GM21526 (cell line): ENCODE measurements at regions not wholly inside any gene's neighbourhood (a gene's known extent, or its start where the extent isn't known, plus 50 kb on each side); places are given as distances from the start of the nearest gene placed in this dataset.

Experiments used
- ATAC-seq: cut with Tn5 transposase; IDR thresholded peaks from one replicate; pipeline ENCODE4 v1.9.1; 2021; ENCODE audit warnings: moderate library complexity; ENCODE audit not compliant: unreplicated experiment, low FRiP score

DNA sequence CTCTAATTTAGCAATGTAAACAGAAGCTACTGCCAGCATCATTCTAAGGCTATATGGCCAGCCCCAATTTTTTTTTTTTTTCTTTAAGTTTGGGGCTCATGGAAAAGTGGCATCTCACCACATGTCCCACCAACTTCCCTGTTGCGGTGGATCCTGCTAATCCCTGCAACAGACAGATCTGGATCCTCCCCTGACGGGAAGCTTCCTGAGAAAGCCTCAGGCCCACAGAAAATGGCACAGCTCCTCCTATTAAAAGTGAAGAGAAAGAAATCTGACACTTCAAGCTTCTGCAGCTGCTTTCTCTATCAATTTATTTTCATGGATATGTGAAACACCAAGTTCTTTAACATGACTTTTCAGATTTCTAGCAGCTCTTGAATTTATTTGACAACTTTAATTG lies 433.8 kb upstream of the DCN start:
- ATAC-seq = no peak

DNA sequence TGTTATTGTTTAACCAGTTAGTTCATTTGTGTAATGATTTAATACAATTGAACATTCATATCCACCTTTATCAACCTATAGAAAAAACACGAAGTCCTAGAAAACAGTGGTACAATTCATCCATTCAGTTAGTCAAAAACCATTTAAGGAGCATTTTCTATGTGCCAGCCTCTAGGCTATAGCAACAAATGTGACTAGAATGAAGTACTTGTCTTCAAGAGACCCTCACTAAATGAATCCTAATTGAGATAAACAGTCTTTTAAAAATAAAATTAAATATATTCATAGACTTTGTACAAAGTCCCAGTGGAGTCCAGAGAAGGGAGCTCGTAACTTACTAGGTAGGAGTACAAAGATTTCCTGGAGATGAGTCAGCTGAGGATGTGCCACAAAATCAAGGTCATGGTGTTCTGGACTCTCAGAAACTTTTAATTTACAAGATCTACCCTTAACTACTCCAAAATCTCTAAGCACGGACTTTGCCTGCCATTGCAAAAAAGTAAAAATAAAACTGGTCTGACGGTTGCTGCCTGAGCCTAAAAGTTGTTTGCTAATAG lies 430.7 kb upstream of the DCN start:
- no peak for ATAC-seq

DNA sequence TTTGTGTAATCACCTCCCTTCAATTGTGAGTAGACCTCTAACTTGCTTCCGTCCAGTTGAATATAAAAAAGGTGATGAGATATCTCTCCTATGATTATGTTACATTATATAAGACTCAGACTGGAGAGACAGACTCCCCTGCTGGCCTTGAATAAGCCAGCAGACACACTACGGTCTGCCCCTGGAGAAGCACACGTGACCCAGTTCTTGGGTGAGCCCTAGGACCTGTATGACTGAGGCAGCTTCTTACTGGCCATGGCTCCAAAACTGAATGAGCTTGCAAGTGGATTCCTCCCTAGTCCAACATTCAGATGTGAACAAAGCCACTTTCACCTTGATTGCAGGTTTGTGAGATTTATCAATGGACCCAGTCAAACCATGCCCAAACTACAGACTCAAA lies 427.9 kb upstream of the DCN start:
- no peak for ATAC-seq

DNA sequence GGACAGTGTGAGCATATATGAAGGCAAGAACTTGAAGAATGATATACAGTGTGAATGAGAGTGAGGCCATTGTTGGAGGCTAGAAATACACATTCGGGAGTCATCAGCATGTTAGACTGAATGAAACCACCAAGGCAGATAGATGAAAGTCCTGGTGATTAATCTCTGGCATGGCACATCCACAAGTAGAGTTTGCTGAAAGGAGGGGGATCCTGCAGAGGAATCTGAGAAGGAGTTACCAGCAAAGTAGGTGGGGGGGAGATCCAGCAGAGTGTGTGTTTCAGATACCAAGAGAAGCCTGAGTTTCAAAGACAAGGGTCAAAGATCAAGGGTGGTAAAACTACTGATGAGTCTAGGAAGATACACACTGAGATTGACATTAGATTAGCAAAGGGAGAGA lies 426.7 kb upstream of the DCN start:
- ATAC-seq = no peak

DNA sequence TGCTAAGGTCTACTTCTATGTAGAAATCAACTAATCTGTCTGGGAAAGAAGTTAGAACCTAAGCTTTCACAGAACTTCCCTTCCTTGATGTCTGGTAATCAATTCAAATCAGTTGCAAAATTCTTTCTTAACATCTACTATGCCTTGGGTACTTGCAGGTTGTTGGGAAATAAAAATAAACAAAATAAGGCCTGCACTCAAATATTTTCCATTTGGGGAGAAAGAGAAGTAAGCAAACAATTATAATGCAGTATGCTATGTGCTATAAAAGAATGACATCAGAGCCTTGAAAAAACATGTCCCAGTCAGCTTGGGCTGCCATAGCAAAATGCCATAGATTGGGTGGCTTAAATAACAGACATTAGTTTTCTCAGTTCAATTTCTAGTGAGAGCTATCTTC lies 425.9 kb upstream of the DCN start:
- no peak for ATAC-seq

DNA sequence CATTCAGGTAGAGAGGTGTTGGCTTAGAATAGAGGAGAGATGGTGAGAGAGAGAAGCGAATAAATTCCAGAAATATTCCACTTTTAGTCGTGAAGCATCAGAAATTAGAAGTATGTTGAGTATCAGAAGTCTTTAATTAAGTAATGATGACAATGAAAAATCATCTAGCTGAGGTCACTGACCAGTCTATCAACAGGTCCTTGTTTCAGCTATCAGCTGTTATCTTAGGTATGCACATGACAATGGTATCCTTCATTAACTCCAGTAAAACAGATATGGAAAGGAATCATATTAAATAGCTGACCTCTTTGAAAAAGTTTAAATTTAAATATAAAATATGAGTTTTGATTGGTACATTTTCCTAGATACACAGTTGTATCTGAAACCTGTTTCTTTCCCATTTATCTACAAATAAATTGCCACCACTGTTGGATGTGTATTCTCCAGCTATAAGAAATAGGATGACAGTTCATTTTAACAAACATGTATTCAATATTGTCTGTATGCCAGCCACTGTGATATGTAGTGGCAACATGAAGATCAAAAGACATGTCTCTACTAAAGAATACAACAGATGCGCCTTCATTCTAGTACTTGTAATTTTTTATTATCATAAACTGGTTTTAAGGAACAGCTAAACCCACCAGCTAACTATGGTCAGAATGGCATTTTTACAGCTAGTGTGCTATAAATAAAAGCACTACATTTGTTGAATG lies 424.2 kb upstream of the DCN start:
- no peak for ATAC-seq

DNA sequence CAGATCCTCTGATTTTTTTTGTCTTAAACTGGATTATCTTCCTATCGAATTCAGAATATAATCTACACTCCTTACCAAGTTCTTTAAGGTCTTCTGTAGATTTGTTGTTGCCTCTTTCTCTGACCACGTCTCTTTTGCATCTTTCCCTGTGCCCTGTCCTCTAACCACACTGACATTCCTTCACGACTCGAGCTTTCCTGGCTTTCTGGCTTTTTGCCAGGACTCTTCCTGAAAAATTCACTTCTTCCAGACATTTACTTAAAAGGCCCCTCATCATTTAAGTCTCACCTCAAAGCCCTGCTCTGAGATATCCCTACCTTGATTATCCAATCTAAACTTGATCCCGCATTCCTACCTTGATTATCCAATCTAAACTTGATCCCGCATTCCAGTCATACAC lies 422.3 kb upstream of the DCN start:
- no peak for ATAC-seq

DNA sequence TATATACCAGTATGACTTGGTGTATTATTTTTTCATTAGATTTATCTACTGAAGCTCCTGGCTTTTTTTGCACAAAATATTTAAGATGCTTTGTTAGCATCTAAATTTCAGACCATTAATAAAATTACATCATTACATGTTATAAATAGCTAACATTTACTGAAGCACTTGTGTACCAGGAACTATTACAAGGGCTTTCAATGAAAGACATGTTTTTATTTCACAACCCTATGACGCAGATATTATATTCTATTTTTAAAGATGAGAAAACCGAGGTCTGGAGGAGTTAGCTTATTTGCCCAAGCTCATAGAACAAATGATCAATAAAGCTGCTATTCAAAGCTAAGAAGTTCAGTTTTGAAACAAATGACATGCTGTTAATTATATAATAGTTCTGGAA lies 420.4 kb upstream of the DCN start:
- ATAC-seq = no peak

DNA sequence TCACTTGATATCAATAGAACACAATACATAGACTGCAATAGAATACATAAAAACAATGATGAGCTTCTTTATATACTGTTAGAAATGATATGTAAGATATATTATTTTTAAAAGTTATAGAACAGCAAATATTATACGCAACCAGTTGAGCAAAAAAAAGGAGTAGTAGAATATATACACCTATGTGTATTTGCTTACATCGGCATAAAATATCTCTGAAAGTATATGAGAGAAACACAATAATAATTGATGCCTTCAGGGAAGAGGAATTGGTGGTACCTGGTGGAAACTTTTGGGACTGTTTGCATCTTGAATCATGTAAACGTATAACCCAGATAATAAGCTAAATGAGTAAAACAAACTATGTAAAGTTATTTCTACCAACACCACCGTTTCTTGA lies 418.4 kb upstream of the DCN start:
- no peak for ATAC-seq

DNA sequence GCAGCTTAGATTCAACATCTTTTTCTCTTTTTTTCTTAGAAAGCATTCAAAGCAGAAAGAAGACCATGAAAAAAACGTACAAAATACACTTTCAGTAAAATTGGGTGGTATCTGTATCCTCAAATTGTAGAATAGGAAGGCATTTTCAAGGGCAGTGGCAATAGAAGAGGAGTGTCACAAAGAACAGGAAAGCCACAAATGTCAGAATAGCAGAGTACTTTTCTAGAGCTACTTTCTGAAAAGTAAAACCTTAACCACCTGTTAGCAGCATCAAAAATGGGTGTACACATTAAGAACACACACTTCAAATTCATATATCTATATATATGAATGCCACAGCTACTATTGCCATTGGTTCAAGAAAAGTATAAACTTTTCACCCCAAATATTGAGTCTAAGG lies 412.1 kb upstream of the DCN start:
- no peak for ATAC-seq

DNA sequence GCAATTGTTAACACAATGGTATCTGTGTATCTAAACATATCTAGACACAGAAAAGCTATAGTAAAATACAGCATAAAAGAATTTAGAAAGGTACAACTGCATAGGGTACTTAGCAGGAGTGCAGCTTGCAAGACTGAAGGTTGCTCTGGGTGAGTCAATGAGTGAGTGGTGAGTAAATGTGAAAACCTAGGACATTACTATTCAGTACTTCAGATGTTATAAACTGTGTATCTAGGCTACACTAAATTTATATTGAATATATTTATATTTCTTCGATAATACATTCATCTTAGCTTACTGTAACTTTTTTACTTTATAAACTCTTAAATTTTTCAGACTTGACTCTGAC lies 409.0 kb upstream of the DCN start:
- ATAC-seq = no peak

DNA sequence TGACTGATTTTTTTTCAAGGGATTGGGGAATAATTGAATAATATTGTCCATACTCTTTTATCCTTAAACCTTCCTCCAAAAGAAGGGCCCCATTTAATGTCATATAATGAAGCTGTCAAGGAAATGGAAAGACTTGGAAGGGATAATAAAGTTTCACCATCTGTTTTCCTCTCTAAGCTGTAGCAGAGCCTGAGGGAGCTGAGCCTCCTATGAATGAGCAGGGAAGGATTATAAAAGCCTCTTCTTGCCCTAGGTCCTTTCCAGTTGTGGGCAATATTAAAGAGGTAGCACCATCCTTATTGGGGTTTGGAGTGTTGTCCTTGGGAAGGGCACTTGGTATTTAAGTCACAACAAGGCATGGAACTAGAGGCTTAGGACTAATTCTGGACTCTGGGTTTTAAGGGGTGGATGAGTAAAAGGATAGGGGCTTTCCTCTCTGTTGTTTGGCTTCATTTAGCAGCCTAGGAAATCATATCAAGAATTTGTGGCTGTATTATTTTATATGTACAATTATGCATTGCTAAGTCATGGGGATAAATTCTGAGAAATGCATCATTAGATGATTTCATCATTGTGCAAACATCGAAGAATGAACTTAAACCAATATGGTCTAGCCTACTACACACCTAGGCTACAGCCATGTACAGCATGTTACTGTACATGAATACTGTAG lies 408.5 kb upstream of the DCN start:
- no peak for ATAC-seq

DNA sequence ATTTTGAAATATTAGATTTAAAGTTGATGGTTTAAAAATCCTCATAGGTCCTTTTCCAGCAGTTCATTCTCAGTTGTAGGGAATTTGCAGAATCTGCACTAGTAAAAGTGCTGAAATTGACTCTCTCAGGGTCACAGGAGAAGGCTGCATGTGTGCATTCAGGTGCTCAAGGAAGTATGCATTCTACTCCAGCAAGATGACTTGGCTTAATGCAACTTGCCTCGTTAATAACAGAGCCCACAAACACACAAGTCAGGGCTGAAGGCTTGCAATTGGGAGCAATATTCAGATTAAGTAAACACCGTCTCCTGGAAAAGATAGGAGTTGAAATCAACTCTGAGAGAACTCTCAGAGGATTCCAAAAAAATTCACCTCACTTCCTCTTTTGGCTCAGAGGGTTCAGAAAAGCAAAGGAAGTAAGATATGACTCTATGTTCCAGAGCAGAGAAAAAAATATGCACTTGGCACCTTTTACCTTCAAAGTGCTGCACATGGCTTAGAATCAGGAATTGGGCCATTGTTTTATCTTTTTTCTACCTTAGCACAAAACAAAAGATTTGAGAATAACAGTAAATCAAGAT lies 406.3 kb upstream of the DCN start:
- ATAC-seq = no peak

DNA sequence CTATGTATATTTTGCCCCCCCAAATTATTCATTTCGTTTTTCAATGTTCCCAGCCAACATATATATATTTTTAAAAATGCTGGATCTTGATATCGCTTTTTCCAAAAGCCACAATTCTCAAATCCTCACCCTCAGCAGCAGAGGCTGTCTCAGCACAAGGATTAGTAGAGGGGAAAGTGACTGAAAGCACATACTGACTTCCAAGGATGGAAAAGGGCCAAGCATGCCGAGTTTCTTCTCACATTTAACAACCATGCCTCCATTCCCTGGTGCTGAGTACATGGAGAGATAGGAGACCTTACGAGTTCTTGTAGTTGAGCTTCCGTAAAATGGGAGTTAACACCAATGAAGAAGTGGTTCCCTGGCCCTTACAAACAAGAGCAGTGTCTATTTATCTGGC lies 403.4 kb upstream of the DCN start:
- no peak for ATAC-seq

DNA sequence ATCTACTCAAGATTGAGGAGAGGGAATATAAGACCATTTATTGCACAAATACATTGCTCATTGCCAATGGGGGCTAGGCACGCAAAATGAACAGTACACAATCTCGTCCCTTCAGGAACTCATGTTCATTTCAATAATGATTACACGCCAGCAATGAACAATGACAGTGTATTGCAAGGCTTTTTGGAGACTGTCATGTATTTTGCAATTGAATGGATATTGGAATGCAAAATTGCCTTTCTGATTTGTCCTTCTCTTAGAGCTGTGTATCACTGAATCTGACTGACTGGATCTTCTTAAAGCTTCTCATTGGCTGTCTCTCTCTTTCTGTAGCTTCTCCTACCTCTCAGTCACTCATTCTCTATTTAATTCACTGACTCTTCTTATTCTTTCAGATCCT lies 400.2 kb upstream of the DCN start:
- no peak for ATAC-seq

DNA sequence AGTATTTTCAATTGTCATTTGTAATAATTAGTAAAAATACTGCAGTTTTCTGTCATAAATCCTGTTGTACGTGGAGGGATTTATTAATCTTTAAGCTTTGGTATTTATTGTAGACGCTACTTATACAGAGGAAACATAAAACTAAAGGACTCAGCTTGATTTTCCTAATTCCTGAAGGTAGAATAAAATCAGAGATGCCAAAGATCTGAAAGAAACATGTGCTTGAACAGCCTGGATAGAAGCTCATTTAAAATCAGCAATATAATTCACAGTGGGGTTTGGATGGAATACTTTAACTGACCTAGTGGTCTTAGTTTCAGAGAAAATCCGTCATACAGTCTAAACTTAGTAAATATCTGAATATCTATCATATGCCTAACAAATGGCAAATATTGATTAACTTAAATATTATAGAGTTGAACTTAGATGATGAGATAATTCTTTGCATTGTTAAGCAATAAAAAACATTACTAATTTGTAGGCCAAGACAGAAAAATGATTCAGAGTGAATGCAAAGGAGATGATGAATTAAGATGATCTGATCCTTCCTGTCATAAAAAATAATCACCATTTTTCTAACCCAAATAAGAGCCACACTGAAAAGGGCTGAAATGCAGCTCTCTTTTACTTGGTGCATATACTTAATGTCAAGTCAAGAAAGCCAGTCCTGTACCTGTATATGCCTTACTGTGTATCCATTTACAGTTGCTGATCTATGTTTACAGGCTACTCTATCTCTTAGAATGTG lies 397.1 kb upstream of the DCN start:
- ATAC-seq = no peak

DNA sequence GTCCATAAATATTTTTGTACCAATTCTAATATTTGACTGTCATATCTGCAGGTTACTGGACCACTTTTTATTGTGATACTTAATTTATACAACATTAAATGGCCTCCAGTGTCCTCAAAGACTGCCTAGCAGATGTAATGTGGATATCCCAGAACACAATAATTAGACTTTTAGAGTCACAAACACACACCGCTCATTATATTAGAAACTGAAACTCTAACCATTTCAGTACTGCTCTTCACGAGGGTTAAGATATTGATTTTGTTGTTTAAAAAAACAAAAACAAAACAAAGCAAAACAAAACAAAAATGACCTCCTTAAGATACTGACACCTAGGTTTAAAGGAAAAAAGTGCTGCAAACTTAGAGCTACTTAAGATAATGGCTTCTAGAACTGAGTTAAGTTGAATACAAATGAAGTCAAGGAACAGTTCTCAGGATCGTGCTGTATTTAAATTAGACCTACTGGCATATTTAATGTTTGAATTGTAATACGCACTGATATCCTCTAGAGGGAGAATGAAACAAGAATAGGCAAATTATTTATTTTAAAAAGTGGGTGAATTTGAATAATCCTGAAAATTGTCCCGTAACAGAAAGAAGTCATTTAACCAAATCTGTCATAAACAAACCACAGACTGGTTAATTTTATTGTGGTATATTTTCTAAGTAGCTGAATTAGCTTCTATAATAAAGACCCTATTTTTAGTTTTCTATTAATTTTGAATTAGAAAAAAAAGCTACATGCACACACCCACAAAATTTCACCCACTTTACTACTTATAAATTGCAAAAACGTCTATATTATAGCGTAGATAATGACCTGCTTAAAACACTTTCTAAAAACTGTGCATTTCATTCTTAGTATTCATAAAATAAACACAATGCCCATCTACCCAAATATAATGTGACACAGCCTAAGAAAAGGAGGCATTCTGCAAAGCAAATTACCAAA lies 395.2 kb upstream of the DCN start:
- peak; percentile 73 for ATAC-seq

DNA sequence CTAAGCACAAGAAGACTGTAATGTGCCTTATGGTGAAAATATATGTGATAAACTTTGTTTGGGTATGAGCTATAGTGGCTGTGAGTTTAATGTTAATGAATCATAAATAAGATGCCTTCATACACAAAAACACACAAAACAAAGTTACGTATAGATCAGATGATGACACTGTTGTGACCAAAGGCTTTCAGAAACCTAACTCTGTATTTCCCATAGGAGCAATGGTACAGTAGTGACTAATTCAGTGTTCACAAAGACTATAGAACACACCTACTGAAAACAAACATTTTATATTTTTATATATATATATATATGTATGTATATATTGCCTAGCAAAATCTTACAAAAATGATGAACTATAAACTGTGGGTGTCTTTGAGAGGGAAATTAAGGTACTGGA lies 393.8 kb upstream of the DCN start:
- no peak for ATAC-seq

DNA sequence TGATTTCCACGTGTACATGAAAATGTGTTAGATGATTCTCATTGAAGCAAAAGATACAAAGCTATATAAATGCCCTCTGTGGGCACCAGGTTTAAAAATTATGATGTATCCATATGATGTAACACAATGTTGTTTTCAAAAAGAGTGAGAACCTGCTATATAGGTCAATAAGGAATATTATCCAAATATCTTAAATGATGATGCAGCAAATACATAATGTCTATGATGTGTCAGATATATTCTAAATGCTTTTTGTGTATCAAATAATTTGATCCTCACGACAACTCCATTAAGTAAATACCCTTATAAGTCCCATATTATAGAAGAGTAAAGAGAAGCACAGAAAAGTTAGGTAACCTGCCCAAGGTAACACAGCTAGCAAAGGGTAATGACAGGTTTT lies 393.0 kb upstream of the DCN start:
- no peak for ATAC-seq

DNA sequence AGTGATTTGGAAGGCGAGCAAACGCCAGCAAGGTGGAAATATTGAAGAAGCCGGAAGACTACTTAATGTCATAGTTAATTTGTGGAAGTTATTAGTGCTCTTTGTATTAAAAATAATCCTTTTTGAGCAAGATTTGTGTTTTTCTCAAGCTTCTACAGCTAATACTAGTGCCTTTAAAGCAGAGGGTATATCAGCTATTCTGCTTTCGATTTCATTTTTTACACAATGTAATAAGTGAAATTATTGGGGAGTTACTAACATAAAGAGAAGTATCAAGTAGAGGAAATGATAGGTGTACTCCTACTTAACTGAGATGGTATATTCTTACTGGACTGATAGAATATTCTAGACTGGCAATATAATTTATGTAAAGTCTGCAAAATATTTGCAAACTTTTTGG lies 392.4 kb upstream of the DCN start:
- ATAC-seq = no peak
